GM21390 (cell line): ENCODE measurements at regions not wholly inside any gene's neighbourhood (a gene's known extent, or its start where the extent isn't known, plus 50 kb on each side); places are given as distances from the start of the nearest gene placed in this dataset.
"Not testable (repeated sequence)": the region's sequence is repeated elsewhere in the genome, so short reads cannot be mapped to it uniquely, and the experiment has no call there.

Experiments used
- ATAC-seq: cut with Tn5 transposase; IDR thresholded peaks from one replicate; pipeline ENCODE4 v1.9.1; 2021; ENCODE audit not compliant: unreplicated experiment

GRCh38 chr2:188645986-188646385 lies 328.2 kb upstream of the COL3A1 start:
- no peak for ATAC-seq

GRCh38 chr2:188647430-188648070 lies 326.6 kb upstream of the COL3A1 start:
- no peak for ATAC-seq

DNA sequence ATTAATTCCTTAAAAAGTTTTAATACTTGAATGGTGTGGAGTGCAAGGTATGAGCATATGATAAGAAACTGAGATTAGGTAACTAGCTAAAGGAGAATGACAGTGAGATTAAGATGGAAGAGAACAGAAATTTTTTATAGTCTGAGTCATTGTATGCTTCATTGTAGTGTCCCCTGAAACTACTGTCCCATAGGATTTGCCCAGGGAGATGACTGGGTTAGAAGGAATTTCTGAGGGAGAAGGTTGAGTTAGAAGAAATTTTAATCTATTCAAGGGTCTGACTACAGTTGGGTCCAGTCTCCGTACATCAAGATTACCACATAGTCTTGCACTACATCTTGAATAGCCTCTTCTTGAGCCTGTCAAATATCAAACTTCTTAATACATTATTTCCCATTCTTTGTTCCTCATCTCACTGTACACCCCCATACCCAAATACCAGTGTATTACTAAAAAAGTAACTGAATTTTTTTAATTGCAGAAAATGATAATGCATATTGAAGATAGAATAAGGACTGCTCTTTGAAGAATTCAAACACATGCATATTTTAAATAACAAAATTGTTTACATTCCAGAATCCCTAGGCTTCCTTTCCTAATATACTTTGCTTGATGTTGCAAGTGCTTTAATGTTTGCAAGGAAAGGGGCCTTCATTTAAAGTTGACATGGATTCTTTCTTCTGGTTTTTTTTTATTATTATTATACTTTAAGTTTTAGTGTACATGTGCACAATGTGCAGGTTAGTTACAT lies 314.3 kb upstream of the COL3A1 start:
- no peak for ATAC-seq

DNA sequence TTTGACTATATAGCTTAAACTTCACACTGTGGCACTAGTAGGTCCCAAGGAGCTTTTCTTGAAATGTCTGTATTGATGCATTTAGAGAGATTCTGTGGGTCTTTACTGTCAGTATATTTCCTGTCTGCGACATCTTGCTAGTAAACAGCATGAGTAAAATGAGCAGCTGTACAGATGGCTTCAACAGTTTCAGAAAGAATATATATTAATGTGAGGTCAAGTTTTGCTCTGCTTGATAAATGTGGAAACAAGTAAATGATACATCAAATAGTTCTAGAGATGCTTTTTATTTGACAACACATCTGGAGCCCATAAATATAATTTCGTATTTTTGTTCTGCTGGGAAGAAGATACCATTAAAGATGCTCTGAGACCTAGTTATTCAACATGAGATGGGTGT lies 310.9 kb upstream of the COL3A1 start:
- no peak for ATAC-seq

- no peak for ATAC-seq
These were observed 309.8 kb upstream of the COL3A1 start for GRCh38 chr2:188664416-188664815.

GRCh38 chr2:188664951-188665595 lies 309.1 kb upstream of the COL3A1 start:
- ATAC-seq, result no peak

GRCh38 chr2:188665727-188666304 lies 308.4 kb upstream of the COL3A1 start:
- no peak for ATAC-seq

- no peak for ATAC-seq
These were observed 307.7 kb upstream of the COL3A1 start for GRCh38 chr2:188666503-188666902.

DNA sequence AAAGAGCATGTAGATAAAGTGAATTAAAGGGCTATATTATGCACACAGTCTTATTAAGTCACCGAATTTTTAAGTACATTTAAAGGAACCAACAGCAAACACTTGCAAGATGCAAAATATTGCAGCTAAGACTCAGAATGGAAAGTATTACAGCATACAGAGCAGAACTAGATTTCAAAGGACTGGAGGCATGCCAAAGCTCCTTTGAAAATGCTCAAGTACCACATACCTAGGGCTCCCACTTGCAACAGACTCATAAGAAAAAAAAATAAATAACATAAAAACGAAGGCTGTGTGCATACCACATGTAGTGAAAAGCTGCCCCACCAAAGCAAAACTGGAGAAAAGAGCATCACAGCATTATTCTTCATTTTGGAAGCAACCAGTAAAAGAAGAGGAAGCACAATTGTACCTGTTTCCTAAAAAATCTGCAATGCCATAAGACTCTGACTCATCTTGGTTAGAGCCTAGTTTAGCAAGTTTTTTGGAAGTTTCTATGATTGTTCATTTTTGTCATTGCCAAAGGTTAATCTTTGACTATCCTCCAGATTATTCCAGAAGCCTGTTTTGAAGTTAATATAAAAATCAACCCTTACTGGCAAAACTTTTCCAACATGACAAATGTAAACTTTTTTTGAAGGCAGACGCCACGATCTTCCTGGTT lies 306.0 kb upstream of the COL3A1 start:
- ATAC-seq, result no peak

DNA sequence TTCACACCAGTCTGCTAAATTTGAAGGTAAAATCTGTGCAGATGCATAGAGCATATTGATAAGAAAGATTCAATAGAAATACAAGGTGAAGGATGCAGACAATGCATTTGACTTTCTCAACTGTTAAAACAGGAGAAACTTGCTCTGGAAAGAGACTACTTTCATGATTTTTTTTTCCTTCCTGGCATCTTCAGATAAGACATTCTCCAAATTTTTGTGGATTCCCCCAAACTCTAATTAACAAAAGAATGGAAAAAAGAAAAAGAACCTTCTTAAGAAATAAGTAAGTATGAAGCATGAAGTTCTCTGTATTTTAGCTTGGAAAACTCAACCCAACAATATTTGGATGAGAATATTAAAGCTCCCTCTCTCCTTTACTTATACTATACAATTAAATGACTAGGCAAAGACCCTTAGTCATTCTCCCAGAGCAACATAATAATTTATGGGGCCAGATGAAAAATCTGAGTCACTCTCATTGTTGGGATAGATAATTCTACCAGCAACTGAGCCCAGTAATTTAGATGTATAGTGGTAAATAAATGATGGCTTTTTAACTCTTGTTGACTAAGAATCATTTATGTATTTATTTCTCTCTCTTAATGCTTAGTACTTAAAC lies 298.7 kb upstream of the COL3A1 start:
- ATAC-seq, result no peak

- ATAC-seq, result no peak
These were observed 298.2 kb upstream of the COL3A1 start for GRCh38 chr2:188676010-188676400.

- no peak for ATAC-seq
These were observed 297.0 kb upstream of the COL3A1 start for GRCh38 chr2:188677142-188677541.

DNA sequence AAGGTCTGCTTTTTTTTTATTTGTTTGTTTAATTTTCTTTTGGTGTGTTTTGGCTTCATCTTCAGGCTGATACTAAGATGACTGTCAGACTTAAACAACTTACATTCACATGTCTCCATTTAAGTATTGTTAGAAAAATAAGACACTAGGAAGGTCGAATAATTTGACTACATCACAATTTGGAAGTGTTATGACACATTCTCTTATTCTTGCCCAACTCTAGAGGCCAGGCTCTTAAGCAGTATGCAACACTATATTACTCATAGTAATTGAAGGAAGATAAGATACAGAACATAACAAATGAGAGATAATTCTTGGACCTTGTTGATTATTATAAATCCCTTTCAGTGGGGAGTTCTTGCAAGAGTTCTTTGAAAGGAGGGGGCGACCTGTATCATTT lies 295.3 kb upstream of the COL3A1 start:
- ATAC-seq, result no peak

GRCh38 chr2:188682838-188683237 lies 291.3 kb upstream of the COL3A1 start:
- no peak for ATAC-seq

DNA sequence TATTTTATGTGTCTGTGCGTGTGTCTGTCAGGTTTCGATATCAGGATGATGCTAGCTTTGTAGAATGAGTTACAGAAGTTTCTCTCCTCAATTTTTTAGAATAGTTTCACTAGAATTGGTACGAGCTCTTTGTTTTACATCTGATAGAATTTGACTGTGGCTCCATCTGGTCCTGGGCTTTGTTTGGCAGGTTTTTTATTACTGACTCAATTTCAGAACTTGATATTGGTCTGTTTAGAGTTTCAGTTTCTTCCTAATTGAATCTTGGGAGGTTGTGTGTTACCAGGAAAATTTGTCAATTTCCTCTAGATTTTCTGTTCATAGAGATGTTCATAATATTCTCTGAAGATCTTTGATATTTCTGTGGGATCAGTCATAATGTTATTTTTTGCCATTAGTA lies 289.4 kb upstream of the COL3A1 start:
- ATAC-seq, result no peak

DNA sequence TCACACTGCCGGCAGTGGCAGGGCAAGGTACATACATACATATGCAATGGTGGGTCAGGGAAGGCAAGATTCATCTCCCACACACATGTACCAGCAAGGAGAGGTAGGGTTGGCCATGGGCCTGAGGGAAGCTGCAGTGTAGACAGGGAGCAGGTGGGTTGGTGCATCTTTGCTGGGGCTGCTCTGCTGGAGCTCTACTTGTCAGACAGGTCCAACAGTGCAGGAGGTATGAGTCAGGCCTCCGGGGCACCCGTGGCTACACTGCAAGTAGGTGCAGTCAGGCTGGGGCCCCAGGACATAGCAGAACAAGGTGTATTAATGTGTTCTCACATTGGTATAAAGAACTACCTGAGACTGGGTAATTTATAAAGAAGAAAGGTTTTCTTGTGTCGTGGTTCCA lies 281.1 kb upstream of the COL3A1 start:
- ATAC-seq, result no peak

DNA sequence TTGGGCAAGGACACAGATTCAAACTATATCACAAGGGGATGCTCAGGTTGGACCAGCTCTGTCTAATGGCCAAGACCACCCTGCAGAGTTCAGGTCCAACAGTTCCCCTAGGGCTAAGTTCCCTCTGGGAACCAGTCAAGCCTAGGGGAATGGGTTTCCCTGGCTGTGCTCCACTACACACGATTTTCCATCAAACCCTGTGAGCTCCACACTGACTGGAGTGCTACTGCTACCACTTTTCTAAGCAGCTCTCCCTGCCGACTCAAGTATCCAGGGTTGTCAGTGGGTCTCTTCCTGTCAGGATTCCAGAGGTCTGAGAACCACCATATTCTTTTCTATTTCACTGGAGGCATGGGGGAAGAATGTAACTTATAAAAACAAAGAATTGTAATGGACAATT lies 280.4 kb upstream of the COL3A1 start:
- ATAC-seq, result no peak

- no peak for ATAC-seq
These were observed 278.2 kb upstream of the COL3A1 start for GRCh38 chr2:188695953-188696352.

DNA sequence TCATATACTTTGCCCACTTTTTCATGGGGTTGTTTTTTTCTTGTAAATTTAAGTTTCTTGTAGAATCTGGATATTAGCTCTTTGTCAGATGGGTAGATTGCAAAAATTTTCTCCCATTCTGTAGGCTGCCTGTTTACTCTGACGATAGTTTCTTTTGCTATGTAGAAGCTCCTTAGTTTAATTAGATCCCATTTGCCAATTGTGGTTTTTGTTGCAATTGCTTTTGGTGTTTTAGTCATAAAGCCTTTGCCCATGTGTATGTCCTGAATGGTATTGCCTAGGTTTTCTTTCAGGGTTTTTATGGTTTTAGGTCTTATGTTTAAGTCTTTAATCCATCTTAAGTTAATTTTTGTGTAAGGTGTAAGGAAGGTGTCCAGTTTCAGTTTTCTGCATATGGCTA lies 276.0 kb upstream of the COL3A1 start:
- ATAC-seq, result not testable (repeated sequence)

GRCh38 chr2:188701836-188702235 lies 272.3 kb upstream of the COL3A1 start:
- no peak for ATAC-seq

- no peak for ATAC-seq
These were observed 269.0 kb upstream of the COL3A1 start for GRCh38 chr2:188705191-188705590.
